ENCODE measurements at regions not wholly inside any gene's neighbourhood (a gene's known extent, or its start where the extent isn't known, plus 50 kb on each side); places are given as distances from the start of the nearest gene placed in this dataset.

GRCh38 chr5:152094060-152094459 is 169.4 kb upstream of the GLRA1 start:
- DNase-seq (ENCODE audit: low read depth): no peak
- H3K4me3 ChIP-seq (ENCODE audit: low read depth, low read length): no peak overlapping the region
- TF ChIP-seq, protein P1, sequence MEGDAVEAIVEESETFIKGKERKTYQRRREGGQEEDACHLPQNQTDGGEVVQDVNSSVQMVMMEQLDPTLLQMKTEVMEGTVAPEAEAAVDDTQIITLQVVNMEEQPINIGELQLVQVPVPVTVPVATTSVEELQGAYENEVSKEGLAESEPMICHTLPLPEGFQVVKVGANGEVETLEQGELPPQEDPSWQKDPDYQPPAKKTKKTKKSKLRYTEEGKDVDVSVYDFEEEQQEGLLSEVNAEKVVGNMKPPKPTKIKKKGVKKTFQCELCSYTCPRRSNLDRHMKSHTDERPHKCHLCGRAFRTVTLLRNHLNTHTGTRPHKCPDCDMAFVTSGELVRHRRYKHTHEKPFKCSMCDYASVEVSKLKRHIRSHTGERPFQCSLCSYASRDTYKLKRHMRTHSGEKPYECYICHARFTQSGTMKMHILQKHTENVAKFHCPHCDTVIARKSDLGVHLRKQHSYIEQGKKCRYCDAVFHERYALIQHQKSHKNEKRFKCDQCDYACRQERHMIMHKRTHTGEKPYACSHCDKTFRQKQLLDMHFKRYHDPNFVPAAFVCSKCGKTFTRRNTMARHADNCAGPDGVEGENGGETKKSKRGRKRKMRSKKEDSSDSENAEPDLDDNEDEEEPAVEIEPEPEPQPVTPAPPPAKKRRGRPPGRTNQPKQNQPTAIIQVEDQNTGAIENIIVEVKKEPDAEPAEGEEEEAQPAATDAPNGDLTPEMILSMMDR (conservative IDR thresholded peaks at IDR 0.05; ENCODE audit: low read depth, low read length): no peak

- no peak overlapping the region for H3K4me3 ChIP-seq (ENCODE audit: low read depth, low read length)
- TF ChIP-seq, protein P1 (conservative IDR thresholded peaks at IDR 0.05; ENCODE audit: low read depth, low read length): no peak
- DNase-seq (ENCODE audit: low read depth): no peak
Measured at GRCh38 chr5:152092580-152092979, 167.9 kb upstream of the GLRA1 start.

GRCh38 chr5:152089644-152090043 is 165.0 kb upstream of the GLRA1 start:
- DNase-seq (ENCODE audit: low read depth): no peak
- TF ChIP-seq, protein P1 (conservative IDR thresholded peaks at IDR 0.05; ENCODE audit: low read depth, low read length): no peak
- no peak overlapping the region for H3K4me3 ChIP-seq (ENCODE audit: low read depth, low read length)

DNA sequence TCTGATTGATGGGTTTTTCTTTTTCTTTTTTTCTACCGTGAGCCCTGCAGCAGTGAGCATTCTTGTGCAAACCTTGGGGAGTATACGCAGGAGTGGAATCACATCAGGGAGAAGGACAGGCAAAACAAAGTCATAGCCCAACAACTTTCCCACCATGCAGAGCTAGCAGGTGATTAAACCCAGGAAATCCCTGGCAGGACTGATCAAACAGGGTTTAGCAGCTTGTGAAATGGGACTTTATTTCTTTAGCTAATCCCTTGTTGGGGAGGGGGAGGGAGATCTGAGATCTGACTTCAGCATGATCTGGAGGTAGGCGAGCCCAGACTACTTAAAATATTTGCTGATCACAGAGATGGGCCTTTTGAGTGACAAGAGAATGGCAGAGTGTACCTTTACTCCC is 162.0 kb upstream of the GLRA1 start:
- TF ChIP-seq, protein P1 (conservative IDR thresholded peaks at IDR 0.05; ENCODE audit: low read depth, low read length): no peak
- H3K4me3 ChIP-seq (ENCODE audit: low read depth, low read length): no peak overlapping the region
- no peak for DNase-seq (ENCODE audit: low read depth)

DNA sequence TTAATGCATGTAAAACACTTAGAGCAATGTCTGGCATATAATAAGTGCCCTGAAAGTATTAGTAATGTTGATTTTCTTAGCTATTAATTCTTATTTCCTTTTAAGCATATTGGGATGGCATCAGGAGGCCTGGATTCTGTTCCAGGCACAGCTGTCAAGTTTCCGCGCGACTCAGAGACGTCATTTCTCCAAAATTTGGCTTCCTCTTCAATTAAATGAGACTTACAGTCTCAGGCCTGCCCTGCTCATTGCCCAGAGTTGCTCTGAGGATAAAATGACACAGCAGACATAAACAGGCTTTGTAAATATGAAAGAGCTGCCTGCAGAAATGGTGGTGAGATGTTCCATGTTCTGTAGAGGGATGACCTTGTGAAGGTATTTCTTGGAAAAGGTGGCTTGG is 159.8 kb upstream of the GLRA1 start:
- no peak overlapping the region for H3K4me3 ChIP-seq (ENCODE audit: low read depth, low read length)
- TF ChIP-seq, protein P1 (conservative IDR thresholded peaks at IDR 0.05; ENCODE audit: low read depth, low read length): no peak
- no peak for DNase-seq (ENCODE audit: low read depth)

- TF ChIP-seq, protein P1 (conservative IDR thresholded peaks at IDR 0.05; ENCODE audit: low read depth, low read length): no peak
- no peak for DNase-seq (ENCODE audit: low read depth)
- H3K4me3 ChIP-seq (ENCODE audit: low read depth, low read length): no peak overlapping the region
Measured at GRCh38 chr5:152083231-152083630, 158.6 kb upstream of the GLRA1 start.

DNA sequence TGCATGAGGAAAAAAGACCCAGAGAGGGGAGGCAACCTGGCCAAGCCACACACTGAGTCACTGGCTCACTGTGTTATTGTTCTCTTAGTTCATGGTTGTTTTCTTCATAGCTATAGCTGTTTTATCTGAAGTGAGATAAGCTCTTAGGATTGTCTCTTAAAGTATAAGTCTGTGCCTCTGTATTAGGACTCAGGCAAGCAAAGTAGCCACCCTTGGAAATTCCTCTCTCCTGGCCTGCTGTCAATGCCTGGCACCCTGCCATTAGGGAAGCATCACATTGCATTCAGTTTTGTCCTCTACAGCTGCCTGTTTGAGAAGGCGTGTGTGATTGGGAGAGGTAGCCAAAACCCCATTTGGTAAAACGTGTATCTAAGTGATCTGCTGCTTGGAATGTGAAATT is 147.4 kb upstream of the GLRA1 start:
- DNase-seq (ENCODE audit: low read depth): no peak
- TF ChIP-seq, protein P1 (conservative IDR thresholded peaks at IDR 0.05; ENCODE audit: low read depth, low read length): no peak

More for the DNA sequence above, 147.4 kb upstream of the GLRA1 start:
- no peak overlapping the region for H3K4me3 ChIP-seq (ENCODE audit: low read depth, low read length)
